Activated T-helper 9 cell treated with anti-CD3 and anti-CD28 coated beads, Interleukin-2, amount 50 U/mL, for 16 hours (primary cell): ENCODE measurements at regions not wholly inside any gene's neighbourhood (a gene's known extent, or its start where the extent isn't known, plus 50 kb on each side); places are given as distances from the start of the nearest gene placed in this dataset.

Experiments used
- DNase-seq: peaks from one replicate; pipeline ENCODE4 v3.0.0-alpha.2; 2020; ENCODE audit warnings: low read depth

- no peak for DNase-seq
Observed at GRCh38 chr12:127750076-127750840, 516.7 kb upstream of the TMEM132C start.

GRCh38 chr12:127752802-127753201 is 514.2 kb upstream of the TMEM132C start:
- DNase-seq: no peak

GRCh38 chr12:127760357-127760756 is 506.6 kb upstream of the TMEM132C start:
- no peak for DNase-seq

- no peak for DNase-seq
Observed at GRCh38 chr12:127760996-127761395, 506.0 kb upstream of the TMEM132C start.

DNA sequence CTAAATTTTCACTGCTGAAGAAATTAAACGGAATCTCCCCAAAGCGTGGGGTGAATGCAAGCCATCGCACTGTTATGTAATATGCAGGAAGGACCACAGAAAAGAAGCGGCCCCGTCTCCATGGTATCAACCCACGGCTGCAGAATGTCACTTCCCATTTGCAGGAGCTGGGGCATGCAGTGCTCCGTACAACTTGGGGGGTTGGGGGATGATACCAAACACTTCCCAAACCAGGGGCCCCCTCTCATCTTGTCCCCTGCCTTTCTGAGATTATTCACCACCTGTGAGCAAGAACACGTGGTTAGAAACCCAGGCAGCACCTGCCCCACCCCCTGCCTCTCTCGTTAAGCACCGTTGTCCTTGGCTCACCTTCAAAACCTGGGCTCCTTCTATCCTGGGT is 505.1 kb upstream of the TMEM132C start:
- no peak for DNase-seq

DNA sequence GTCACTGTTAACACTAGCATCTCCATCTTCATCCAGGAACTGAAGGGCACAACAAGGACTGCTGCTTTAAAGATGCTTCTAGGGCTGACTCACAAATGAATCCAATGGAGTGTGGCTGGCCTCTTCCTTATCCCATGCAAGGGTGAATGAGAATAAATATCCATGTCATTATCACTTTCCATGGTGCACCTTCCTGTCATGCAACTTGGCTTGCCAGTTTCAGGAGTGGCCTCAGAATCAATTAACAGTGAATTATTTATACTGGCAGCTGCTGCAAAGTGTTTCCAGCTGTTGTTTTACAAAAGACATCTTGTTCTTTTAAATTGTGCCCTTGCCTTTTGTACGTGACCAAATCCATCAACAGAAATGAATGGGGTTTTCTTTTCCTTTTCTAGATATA is 499.3 kb upstream of the TMEM132C start:
- no peak for DNase-seq

DNA sequence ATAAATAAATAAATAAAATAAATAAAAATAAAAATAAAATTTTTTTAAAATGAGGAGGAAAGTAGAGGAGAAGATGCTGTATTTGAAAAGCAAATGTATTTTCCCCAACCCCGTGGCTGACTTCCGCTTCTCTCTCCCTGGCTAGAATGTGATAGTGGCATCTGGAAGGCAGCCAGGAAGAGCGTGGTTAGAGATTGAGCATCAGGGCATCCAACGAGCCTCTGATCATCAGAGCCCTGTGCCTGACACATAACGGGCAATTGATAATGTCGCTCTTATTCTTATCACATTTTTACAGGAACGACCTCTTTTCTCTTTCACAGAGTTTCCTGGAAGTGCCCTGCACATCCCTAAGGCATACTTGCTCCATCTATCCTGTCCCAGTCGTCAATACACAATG is 496.9 kb upstream of the TMEM132C start:
- DNase-seq: no peak

GRCh38 chr12:127771546-127771945 is 495.4 kb upstream of the TMEM132C start:
- DNase-seq: no peak

- no peak for DNase-seq
Observed at GRCh38 chr12:127773520-127773919, 493.4 kb upstream of the TMEM132C start.

GRCh38 chr12:127774828-127775227 is 492.1 kb upstream of the TMEM132C start:
- no peak for DNase-seq

DNA sequence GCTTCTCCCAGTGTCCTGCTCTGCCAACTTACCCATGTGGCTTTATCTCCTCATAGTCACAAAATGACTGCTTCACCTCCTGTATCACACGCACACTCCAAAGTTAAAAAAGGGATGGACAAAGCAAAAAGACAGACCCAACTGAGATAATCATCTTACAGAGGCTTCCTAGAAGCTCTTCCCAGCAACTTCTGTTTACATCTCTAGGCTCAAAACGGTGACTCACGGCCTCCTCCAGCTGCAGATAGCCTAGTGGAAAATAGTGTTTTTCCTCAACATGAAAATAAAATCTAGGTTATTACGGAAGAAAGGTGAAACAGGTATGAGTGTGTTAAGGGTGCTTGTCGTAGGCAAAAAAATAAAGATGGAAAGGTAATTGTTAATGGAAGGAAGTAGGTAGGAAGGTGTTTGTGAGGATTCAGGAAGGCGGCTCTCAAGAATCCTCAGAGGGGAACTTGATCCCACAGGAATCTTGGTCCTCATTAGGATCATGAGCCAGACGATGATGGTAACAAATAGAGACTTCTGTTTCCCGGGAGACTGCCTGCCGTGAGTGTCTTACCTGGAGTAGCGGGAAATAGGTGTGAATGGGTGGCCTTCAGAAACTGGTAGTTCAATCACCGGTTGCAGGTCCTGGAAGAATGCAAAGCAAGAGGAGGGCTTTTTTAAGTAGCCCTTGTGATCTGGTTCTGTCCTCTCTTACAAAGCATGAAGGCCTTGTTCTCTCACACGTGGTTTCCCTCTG is 487.5 kb upstream of the TMEM132C start:
- DNase-seq: no peak

DNA sequence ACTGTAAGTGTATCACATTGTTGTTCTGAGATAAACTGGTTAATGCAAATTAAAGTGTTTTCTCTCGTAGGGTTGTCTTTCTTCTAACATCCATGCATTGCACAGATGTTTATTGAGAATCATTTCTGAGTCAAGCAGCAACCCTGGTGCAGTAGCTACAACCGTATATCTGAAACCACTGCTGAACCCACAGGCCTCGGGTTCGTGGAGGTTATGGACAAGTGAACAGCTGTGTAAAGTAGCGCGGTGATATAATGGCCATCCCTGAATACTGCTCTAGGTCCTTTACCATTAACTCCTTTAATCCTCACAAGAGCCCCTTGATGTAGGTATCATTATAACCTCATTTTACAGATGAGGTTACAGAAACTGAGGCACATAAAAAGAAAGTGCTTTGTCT is 486.1 kb upstream of the TMEM132C start:
- no peak for DNase-seq

- no peak for DNase-seq
Observed at GRCh38 chr12:127781336-127781735, 485.6 kb upstream of the TMEM132C start.

DNA sequence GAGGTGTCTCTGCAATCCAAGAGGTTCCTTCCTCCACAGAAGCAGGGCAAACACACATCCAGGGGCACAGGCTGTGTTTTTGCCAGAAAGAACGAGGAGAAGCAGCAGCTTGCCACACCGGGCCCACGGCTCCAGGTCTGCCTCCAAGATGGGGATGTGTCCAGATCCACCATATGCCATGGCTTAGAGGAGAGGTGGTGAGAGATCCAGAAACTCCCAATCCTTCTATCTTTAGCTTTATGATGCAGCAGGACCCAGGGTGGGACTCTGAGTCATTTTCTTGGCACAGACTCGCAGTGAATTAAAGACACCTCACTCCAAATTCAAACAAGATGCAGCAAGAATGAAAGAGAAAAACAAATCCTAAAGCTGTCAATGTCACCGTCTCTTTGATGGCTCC is 481.4 kb upstream of the TMEM132C start:
- DNase-seq: no peak

DNA sequence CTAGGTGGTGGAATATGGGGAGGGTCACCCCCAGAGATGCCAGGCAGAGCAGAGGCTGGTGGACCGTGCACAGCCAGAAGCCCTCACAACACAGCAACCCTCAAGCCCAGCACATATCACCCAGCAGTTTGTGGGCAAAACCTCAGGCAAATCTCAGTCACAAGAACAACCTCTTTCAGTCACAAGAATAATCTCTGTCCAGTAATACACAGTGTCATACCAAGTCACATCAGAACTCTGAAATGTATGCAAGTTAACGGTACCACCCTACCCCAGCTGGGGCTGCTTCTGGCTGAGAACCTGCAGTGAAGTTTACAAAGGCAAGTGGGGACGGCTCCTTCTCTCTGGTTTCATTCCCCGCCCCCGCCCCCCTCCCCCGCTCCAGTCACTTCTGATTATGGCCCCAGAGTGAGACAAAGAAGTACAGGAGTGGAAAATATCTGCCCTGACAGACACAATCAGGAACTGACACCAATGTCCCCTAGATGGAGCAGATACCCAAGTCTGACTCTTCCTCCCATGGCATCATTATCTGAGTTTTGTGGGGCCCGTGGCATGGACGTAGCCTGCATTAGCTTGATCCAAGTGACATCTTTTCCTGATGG is 480.9 kb upstream of the TMEM132C start:
- DNase-seq: no peak

GRCh38 chr12:127787544-127787943 is 479.4 kb upstream of the TMEM132C start:
- DNase-seq: no peak

DNA sequence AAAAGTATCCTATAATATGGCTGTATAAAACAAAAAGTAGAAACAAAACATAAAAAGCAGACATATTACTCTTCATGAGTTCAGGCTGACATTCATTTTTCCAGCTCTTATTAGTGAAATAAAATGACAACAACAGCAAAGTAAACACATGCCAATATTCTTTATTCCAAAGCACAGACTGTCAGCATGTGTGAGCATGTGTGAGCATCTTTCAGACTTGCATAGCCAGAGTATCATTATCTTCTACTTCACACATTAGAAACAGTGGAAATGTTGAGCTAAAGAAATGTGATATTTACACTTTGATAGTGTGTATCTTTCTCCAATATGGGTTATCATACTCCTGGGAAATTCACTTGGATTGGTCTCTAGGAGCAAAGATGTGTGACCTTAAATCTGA is 476.6 kb upstream of the TMEM132C start:
- DNase-seq: no peak

- no peak for DNase-seq
Observed at GRCh38 chr12:127791217-127791616, 475.8 kb upstream of the TMEM132C start.

- no peak for DNase-seq
Observed at GRCh38 chr12:127797918-127798317, 469.1 kb upstream of the TMEM132C start.

DNA sequence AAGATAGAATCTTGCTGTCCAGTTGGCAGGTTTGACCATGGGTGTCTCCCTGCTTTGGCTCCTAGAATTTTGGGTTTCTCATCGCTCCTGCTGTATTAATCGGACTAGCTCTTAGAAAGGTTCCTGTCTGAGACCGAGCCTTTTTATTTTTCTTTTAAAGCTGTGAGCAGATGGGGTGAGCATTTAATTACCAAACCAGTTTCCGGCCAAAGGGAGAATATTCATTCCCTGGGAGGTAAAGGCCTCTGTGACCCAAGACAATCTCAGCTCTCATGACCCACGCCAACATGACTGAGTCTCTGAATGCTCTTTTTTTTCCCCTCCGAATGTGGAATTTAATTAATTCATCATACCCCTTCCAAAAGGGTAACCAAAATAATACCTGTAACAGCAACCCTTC is 464.7 kb upstream of the TMEM132C start:
- no peak for DNase-seq

DNA sequence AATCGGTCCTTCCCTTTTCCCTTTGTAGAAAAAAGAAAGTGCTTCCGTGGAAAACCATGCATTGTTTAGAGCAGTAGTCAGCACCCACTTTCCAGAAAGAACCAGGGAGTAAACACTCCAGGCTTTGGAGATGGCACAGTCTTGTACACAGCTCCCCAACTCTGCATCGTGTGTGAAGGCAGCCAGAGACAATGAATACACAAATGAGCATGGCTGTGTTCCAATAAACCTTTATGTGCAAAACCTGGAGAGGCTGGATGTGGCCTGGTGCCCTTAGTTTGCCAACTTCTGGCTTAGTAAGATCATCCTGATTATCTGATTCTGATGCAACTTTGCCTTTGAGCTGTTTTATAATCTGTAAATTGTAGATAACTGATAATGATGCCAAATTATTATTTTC is 463.4 kb upstream of the TMEM132C start:
- no peak for DNase-seq

GRCh38 chr12:127809275-127809674 is 457.7 kb upstream of the TMEM132C start:
- DNase-seq: no peak

- no peak for DNase-seq
Observed at GRCh38 chr12:127810041-127810440, 456.9 kb upstream of the TMEM132C start.
